ENCODE measurements at regions not wholly inside any gene's neighbourhood (a gene's known extent, or its start where the extent isn't known, plus 50 kb on each side); places are given as distances from the start of the nearest gene placed in this dataset.

GRCh38 chr3:15959434-15959811 lies 161.6 kb upstream of the ANKRD28 start:
- no peak for TF ChIP-seq POLR2AphosphoS5 (IDR thresholded peaks at IDR 0.05; ENCODE audit: low read depth, low read length)
- TF ChIP-seq POU2F2 (IDR thresholded peaks at IDR 0.05; ENCODE audit: low read depth, low read length), result no peak
- TF ChIP-seq POLR2A (IDR thresholded peaks at IDR 0.05; ENCODE audit: low read depth, low read length), result no peak
- TF ChIP-seq PAX5 (IDR thresholded peaks at IDR 0.05; ENCODE audit: insufficient read depth, low read length, severe bottlenecking), result no peak
- no peak for TF ChIP-seq SPI1 (IDR thresholded peaks at IDR 0.05; ENCODE audit: low read depth, low read length)
- no peak for DNase-seq (ENCODE audit: insufficient read length, low spot score)
- no peak for FAIRE-seq

- no peak for FAIRE-seq
- no peak for DNase-seq (ENCODE audit: insufficient read length, low spot score)
- TF ChIP-seq TAF1 (IDR thresholded peaks at IDR 0.05; ENCODE audit: low read depth, low read length) (no peak), POLR2A (IDR thresholded peaks at IDR 0.05; ENCODE audit: low read depth, low read length) (no peak), PAX5 (IDR thresholded peaks at IDR 0.05; ENCODE audit: insufficient read depth, low read length, severe bottlenecking) (no peak), POU2F2 (IDR thresholded peaks at IDR 0.05; ENCODE audit: low read depth, low read length) (no peak), POLR2AphosphoS5 (IDR thresholded peaks at IDR 0.05; ENCODE audit: low read depth, low read length) (no peak), SPI1 (IDR thresholded peaks at IDR 0.05; ENCODE audit: low read depth, low read length) (no peak)
These were observed 167.0 kb upstream of the ANKRD28 start for GRCh38 chr3:15964605-15965442.

GRCh38 chr3:15967577-15967976 lies 169.8 kb upstream of the ANKRD28 start:
- FAIRE-seq (no peak), DNase-seq (ENCODE audit: insufficient read length, low spot score) (no peak)
- no peak for TF ChIP-seq POLR2AphosphoS5 (IDR thresholded peaks at IDR 0.05; ENCODE audit: low read depth, low read length)
- TF ChIP-seq POLR2A (IDR thresholded peaks at IDR 0.05; ENCODE audit: low read depth, low read length), result no peak
- TF ChIP-seq SPI1 (IDR thresholded peaks at IDR 0.05; ENCODE audit: low read depth, low read length), result no peak
- no peak for TF ChIP-seq POU2F2 (IDR thresholded peaks at IDR 0.05; ENCODE audit: low read depth, low read length)
- TF ChIP-seq TAF1 (IDR thresholded peaks at IDR 0.05; ENCODE audit: low read depth, low read length), result no peak
- TF ChIP-seq PAX5 (IDR thresholded peaks at IDR 0.05; ENCODE audit: insufficient read depth, low read length, severe bottlenecking), result no peak

- FAIRE-seq, result no peak
- no peak for TF ChIP-seq POLR2A (IDR thresholded peaks at IDR 0.05; ENCODE audit: low read depth, low read length)
- TF ChIP-seq POLR2AphosphoS5 (IDR thresholded peaks at IDR 0.05; ENCODE audit: low read depth, low read length), result no peak
- no peak for TF ChIP-seq POU2F2 (IDR thresholded peaks at IDR 0.05; ENCODE audit: low read depth, low read length)
- no peak for TF ChIP-seq TAF1 (IDR thresholded peaks at IDR 0.05; ENCODE audit: low read depth, low read length)
- no peak for TF ChIP-seq PAX5 (IDR thresholded peaks at IDR 0.05; ENCODE audit: insufficient read depth, low read length, severe bottlenecking)
- no peak for TF ChIP-seq SPI1 (IDR thresholded peaks at IDR 0.05; ENCODE audit: low read depth, low read length)
- no peak for DNase-seq (ENCODE audit: insufficient read length, low spot score)
These were observed 172.3 kb upstream of the ANKRD28 start for GRCh38 chr3:15969874-15970640.

DNA sequence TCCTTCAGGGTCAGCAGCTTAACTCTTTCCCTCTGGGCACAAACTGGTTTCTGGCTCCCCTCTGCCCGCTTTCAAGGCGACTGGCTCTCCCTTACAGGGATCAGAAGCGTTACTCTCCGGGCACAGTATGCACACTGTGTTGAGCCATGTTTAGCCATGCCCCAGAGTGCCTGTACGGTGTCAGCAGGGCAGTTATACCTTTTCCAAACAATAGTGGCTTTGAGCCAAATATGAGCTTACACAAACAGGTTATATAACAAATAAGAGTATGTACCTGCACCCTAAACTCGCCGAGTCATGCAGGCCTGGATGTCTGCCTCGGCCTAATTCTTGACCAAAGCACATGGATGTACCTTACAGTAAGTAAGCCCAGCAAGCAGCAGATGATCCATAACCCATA lies 175.6 kb upstream of the ANKRD28 start:
- no peak for FAIRE-seq
- no peak for TF ChIP-seq TAF1 (IDR thresholded peaks at IDR 0.05; ENCODE audit: low read depth, low read length)
- TF ChIP-seq POLR2A (IDR thresholded peaks at IDR 0.05; ENCODE audit: low read depth, low read length), result no peak
- TF ChIP-seq PAX5 (IDR thresholded peaks at IDR 0.05; ENCODE audit: insufficient read depth, low read length, severe bottlenecking), result no peak
- TF ChIP-seq POU2F2 (IDR thresholded peaks at IDR 0.05; ENCODE audit: low read depth, low read length), result no peak
- no peak for TF ChIP-seq SPI1 (IDR thresholded peaks at IDR 0.05; ENCODE audit: low read depth, low read length)
- no peak for TF ChIP-seq POLR2AphosphoS5 (IDR thresholded peaks at IDR 0.05; ENCODE audit: low read depth, low read length)
- no peak for DNase-seq (ENCODE audit: insufficient read length, low spot score)

DNA sequence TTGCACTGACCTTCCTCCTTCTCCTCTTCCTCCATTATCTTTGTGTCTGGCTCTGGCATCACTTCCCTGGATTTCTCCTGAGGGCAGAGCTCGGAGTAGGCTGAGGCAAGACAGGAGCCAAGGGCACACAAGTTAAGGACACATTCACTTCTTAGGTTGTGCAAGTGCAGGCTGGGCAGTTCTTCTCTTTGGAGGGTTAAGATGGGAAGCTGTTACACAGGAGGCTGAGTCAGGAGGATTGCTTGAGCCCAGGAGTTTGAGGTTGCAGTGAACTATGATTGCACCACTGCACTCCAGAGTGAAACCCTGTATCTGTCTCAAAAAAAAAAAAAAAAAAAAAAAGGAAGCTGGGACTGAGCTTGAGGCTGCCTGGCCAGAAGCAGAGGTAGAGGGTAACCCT lies 176.2 kb upstream of the ANKRD28 start:
- DNase-seq (ENCODE audit: insufficient read length, low spot score) (no peak), FAIRE-seq (no peak)
- no peak for TF ChIP-seq PAX5 (IDR thresholded peaks at IDR 0.05; ENCODE audit: insufficient read depth, low read length, severe bottlenecking)
- no peak for TF ChIP-seq TAF1 (IDR thresholded peaks at IDR 0.05; ENCODE audit: low read depth, low read length)
- no peak for TF ChIP-seq POLR2A (IDR thresholded peaks at IDR 0.05; ENCODE audit: low read depth, low read length)
- no peak for TF ChIP-seq SPI1 (IDR thresholded peaks at IDR 0.05; ENCODE audit: low read depth, low read length)
- no peak for TF ChIP-seq POLR2AphosphoS5 (IDR thresholded peaks at IDR 0.05; ENCODE audit: low read depth, low read length)
- no peak for TF ChIP-seq POU2F2 (IDR thresholded peaks at IDR 0.05; ENCODE audit: low read depth, low read length)

DNA sequence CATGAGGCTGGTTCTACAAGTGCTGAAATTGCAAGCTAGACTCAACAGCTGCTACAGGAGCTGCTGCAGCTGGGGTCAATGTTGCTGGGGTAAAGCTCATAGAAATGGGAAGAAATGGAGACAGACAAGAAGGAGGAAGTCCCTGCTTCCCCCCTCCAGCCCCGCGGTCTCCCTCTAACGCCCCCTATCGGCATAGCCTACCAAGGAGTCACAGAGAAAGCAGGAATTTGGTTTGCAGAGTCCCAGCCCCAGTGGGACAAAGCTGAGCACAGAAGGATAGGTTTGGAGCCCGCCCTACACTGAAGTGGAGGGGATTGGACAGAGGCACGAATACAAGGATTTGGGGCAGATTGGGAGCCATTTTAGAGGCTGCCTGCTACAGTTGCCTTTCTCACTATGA lies 176.9 kb upstream of the ANKRD28 start:
- FAIRE-seq (no peak), DNase-seq (ENCODE audit: insufficient read length, low spot score) (no peak)
- TF ChIP-seq SPI1 (IDR thresholded peaks at IDR 0.05; ENCODE audit: low read depth, low read length), result no peak
- TF ChIP-seq POLR2AphosphoS5 (IDR thresholded peaks at IDR 0.05; ENCODE audit: low read depth, low read length), result no peak
- no peak for TF ChIP-seq POU2F2 (IDR thresholded peaks at IDR 0.05; ENCODE audit: low read depth, low read length)
- no peak for TF ChIP-seq PAX5 (IDR thresholded peaks at IDR 0.05; ENCODE audit: insufficient read depth, low read length, severe bottlenecking)
- TF ChIP-seq POLR2A (IDR thresholded peaks at IDR 0.05; ENCODE audit: low read depth, low read length), result no peak
- no peak for TF ChIP-seq TAF1 (IDR thresholded peaks at IDR 0.05; ENCODE audit: low read depth, low read length)

- FAIRE-seq (no peak), DNase-seq (ENCODE audit: insufficient read length, low spot score) (no peak)
- TF ChIP-seq POLR2AphosphoS5 (IDR thresholded peaks at IDR 0.05; ENCODE audit: low read depth, low read length), result no peak
- no peak for TF ChIP-seq TAF1 (IDR thresholded peaks at IDR 0.05; ENCODE audit: low read depth, low read length)
- no peak for TF ChIP-seq PAX5 (IDR thresholded peaks at IDR 0.05; ENCODE audit: insufficient read depth, low read length, severe bottlenecking)
- TF ChIP-seq POU2F2 (IDR thresholded peaks at IDR 0.05; ENCODE audit: low read depth, low read length), result no peak
- no peak for TF ChIP-seq POLR2A (IDR thresholded peaks at IDR 0.05; ENCODE audit: low read depth, low read length)
- TF ChIP-seq SPI1 (IDR thresholded peaks at IDR 0.05; ENCODE audit: low read depth, low read length), result no peak
These were observed 178.7 kb upstream of the ANKRD28 start for GRCh38 chr3:15976524-15976923.

DNA sequence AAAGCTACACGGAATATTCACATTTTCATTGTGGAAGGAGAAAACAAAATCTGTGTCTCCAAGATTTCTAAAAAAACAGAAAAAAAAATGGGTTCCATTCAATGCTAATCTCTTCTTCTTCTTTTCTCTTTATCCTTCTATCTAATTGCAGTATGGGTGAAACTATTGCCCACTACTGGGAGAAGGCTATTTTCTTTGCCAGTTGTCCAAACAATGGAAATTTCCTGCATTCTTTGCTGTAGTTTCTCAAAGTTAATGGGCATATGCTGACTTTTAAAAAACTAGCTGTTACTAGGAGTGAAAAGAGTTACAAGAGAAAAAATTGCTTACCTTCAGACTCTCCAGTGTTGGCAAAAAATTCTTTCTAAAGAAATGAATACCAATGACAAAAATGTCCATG lies 179.3 kb upstream of the ANKRD28 start:
- FAIRE-seq, result no peak
- no peak for TF ChIP-seq POLR2A (IDR thresholded peaks at IDR 0.05; ENCODE audit: low read depth, low read length)
- no peak for TF ChIP-seq POLR2AphosphoS5 (IDR thresholded peaks at IDR 0.05; ENCODE audit: low read depth, low read length)
- TF ChIP-seq SPI1 (IDR thresholded peaks at IDR 0.05; ENCODE audit: low read depth, low read length), result no peak

More for the DNA sequence above, 179.3 kb upstream of the ANKRD28 start:
- DNase-seq (ENCODE audit: insufficient read length, low spot score), result no peak

All from GM12891 (cell line).